GM23338 (cell line): ENCODE measurements at regions not wholly inside any gene's neighbourhood (a gene's known extent, or its start where the extent isn't known, plus 50 kb on each side); places are given as distances from the start of the nearest gene placed in this dataset.

ENCODE experiments used
- ATAC-seq: fragments of 200-7000 bp; cut with Tn5 transposase; 3 replicates; pipeline ENCODE4 v1.9.1; 2020
- DNase-seq: peaks from one replicate; pipeline ENCODE4 v3.0.0-alpha.2; 2015; ENCODE audit warnings: low spot score
- H2AFZ ChIP-seq: fragments of 200-600 bp; sonication (generic); 2 replicates; pipeline ENCODE4 v1.8.0; 2016; ENCODE audit warnings: antibody characterized with exemption, mild to moderate bottlenecking, moderate library complexity
- H3F3A ChIP-seq: fragments of 200-600 bp; sonication (generic); replicated peaks from 2 replicates; pipeline ENCODE4 v1.8.0; 2017; ENCODE audit warnings: antibody characterized with exemption, mixed run types, low read depth
- H3K27ac ChIP-seq: fragments of 200-600 bp; sonication (generic); 2 replicates; pipeline ENCODE4 v1.6.1; 2016; ENCODE audit warnings: low read depth
- H3K27me3 ChIP-seq: fragments of 200-600 bp; sonication (generic); 2 replicates; pipeline ENCODE4 v1.8.0; 2016; ENCODE audit warnings: mild to moderate bottlenecking, mixed run types, moderate library complexity; ENCODE audit not compliant: insufficient read depth
- H3K36me3 ChIP-seq: fragments of 200-600 bp; sonication (generic); 2 replicates; pipeline ENCODE4 v1.8.0; 2016; ENCODE audit warnings: mild to moderate bottlenecking; ENCODE audit not compliant: insufficient read depth
- H3K4me1 ChIP-seq: fragments of 200-600 bp; sonication (generic); 2 replicates; pipeline ENCODE4 v1.8.0; 2016; ENCODE audit warnings: mild to moderate bottlenecking, moderate library complexity; ENCODE audit not compliant: insufficient read depth
- H3K4me2 ChIP-seq: fragments of 200-600 bp; sonication (generic); 2 replicates; pipeline ENCODE4 v1.7.1; 2017; ENCODE audit warnings: mixed run types
- H3K4me3 ChIP-seq: fragments of 200-600 bp; sonication (generic); 2 replicates; pipeline ENCODE4 v1.6.1; 2016; ENCODE audit warnings: mixed run types
- H3K79me2 ChIP-seq: fragments of 200-600 bp; sonication (generic); replicated peaks from 2 replicates; pipeline ENCODE4 v1.8.0; 2017; ENCODE audit warnings: mild to moderate bottlenecking; ENCODE audit not compliant: insufficient read depth
- H3K9me2 ChIP-seq: fragments of 200-600 bp; sonication (generic); 2 replicates; pipeline ENCODE4 v1.8.0; 2017; ENCODE audit not compliant: insufficient read depth
- H4K20me1 ChIP-seq: fragments of 200-600 bp; sonication (generic); replicated peaks from 2 replicates; pipeline ENCODE4 v1.8.0; 2017; ENCODE audit warnings: mild to moderate bottlenecking; ENCODE audit not compliant: insufficient read depth
- H3K27ac Mint-ChIP-seq: 2 replicates; pipeline ENCODE4 v1.8.0; 2020; ENCODE audit warnings: inconsistent platforms, mild to moderate bottlenecking, moderate library complexity, mixed read lengths
- H3K27me3 Mint-ChIP-seq: 3 replicates; pipeline ENCODE4 v1.8.0; 2022; ENCODE audit warnings: low read depth, mild to moderate bottlenecking, moderate library complexity, mixed read lengths, inconsistent platforms; ENCODE audit not compliant: insufficient read depth, poor library complexity
- H3K36me3 Mint-ChIP-seq: 3 replicates; pipeline ENCODE4 v1.8.0; 2021; ENCODE audit warnings: low read depth, mild to moderate bottlenecking, inconsistent platforms, moderate library complexity, mixed read lengths
- H3K4me1 Mint-ChIP-seq: 3 replicates; pipeline ENCODE4 v1.8.0; 2020; ENCODE audit warnings: mild to moderate bottlenecking, inconsistent platforms, mixed read lengths
- H3K4me3 Mint-ChIP-seq: 3 replicates; pipeline ENCODE4 v1.8.0; 2021; ENCODE audit warnings: moderate library complexity, mild to moderate bottlenecking, inconsistent platforms, mixed read lengths
- H3K9me3 Mint-ChIP-seq: 3 replicates; pipeline ENCODE4 v1.8.0; 2020; ENCODE audit warnings: moderate library complexity, mild to moderate bottlenecking, inconsistent platforms, mixed read lengths
- CREB1 ChIP-seq: fragments of 250-450 bp; sonication (Bioruptor Pico); IDR thresholded peaks from 2 replicates; pipeline ENCODE4 v1.5.0; 2020; ENCODE audit warnings: low read depth, mild to moderate bottlenecking, moderate library complexity
- ETS1 ChIP-seq: IDR thresholded peaks from 2 replicates; pipeline ENCODE4 v1.6.1; 2016; ENCODE audit warnings: antibody characterized with exemption
- JUNB ChIP-seq: IDR thresholded peaks from one replicate; pipeline ENCODE4 v1.6.1; 2016; ENCODE audit warnings: antibody characterized with exemption; ENCODE audit not compliant: unreplicated experiment
- POLR2AphosphoS5 ChIP-seq: IDR thresholded peaks from 2 replicates; pipeline ENCODE4 v1.6.1; 2016; ENCODE audit warnings: antibody characterized with exemption, low read depth
- STAT1 ChIP-seq: IDR thresholded peaks from one replicate; pipeline ENCODE4 v1.6.1; 2016; ENCODE audit warnings: antibody characterized with exemption; ENCODE audit not compliant: unreplicated experiment
- ZNF114 ChIP-seq: fragments of 250-450 bp; sonication (Bioruptor Pico); IDR thresholded peaks from 2 replicates; pipeline ENCODE4 v1.5.0; 2020; ENCODE audit warnings: mild to moderate bottlenecking, moderate library complexity
- ZNF331 ChIP-seq: fragments of 250-450 bp; sonication (Bioruptor Pico); IDR thresholded peaks from 2 replicates; pipeline ENCODE4 v1.5.0; 2020; ENCODE audit warnings: low read depth, mild to moderate bottlenecking, moderate library complexity
- ZNF462 ChIP-seq: fragments of 250-450 bp; sonication (Bioruptor Pico); IDR thresholded peaks from 2 replicates; pipeline ENCODE4 v1.5.0; 2020; ENCODE audit warnings: mild to moderate bottlenecking, moderate library complexity

- ATAC-seq = no peak
- Histone ChIP-seq H3K79me2 (no peaks in the 10 kb centered on the region), H3K36me3 (no peaks in the 10 kb centered on the region), H3K4me1 (0 out of 2 replicates have a peak, but pooled peaks cover 4% of the 10 kb centered on the region), H3K9me2 (no peaks in the 10 kb centered on the region), H3K4me2 (no peak overlapping the region), H3F3A (no peaks in the 10 kb centered on the region), H3K27me3 (no peaks in the 10 kb centered on the region), H4K20me1 (no peaks in the 10 kb centered on the region), H2AFZ (peak overlapping the region; percentile 66; the same call in 1 of the 2 replicates), H3K27ac (no peak overlapping the region), H3K4me3 (no peak overlapping the region)
- peaks cover 4% of the 10 kb centered on the region for H3K27me3 Mint-ChIP-seq
- no peaks in the 10 kb centered on the region for H3K4me1 Mint-ChIP-seq
- no peak overlapping the region for H3K27ac Mint-ChIP-seq
- no peak overlapping the region for H3K4me3 Mint-ChIP-seq
- no peaks in the 10 kb centered on the region for H3K36me3 Mint-ChIP-seq
- TF ChIP-seq POLR2AphosphoS5 (no peak), ZNF331 (no peak), ZNF462 (CRISPR knock-in tag) (no peak), CREB1 (CRISPR knock-in tag) (no peak), JUNB (no peak), ZNF114 (CRISPR knock-in tag) (no peak), ETS1 (no peak), STAT1 (no peak)
- no peak for DNase-seq
- H3K9me3 Mint-ChIP-seq = no peaks in the 10 kb centered on the region
Measured at GRCh38 chr14:63793376-63793775, 59.4 kb upstream of the SYNE2 start.
